Panc1 (cell line): ENCODE measurements at regions not wholly inside any gene's neighbourhood (a gene's known extent, or its start where the extent isn't known, plus 50 kb on each side); places are given as distances from the start of the nearest gene placed in this dataset.

Source experiments
- ATAC-seq: fragments of 200-7000 bp; cut with Tn5 transposase; 2 replicates; pipeline ENCODE4 v1.9.1; 2020; ENCODE audit warnings: mild to moderate bottlenecking, moderate library complexity
- BruUV-seq: library from RNA; stranded (reverse); fragments of 400-500 nt; replicated peaks from 2 replicates; lab custom pipeline; 2021; lab: Mats Ljungman, UMichigan
- CTCF ChIA-PET: fragments of 300-600 bp; sonication (Branson Sonifier 250); formaldehyde crosslinking; loops from one replicate; lab custom pipeline; 2022; ENCODE audit warnings: antibody characterized with exemption; lab: Charles Lee
- POLR2A ChIA-PET: fragments of 300-600 bp; sonication (Branson Sonifier 250); formaldehyde crosslinking; loops from one replicate; lab custom pipeline; 2022; ENCODE audit warnings: antibody characterized with exemption; lab: Charles Lee
- DNase-seq: peaks from one replicate; pipeline ENCODE4 v3.0.0-alpha.2; 2010; ENCODE audit warnings: low read depth, low spot score
- H3K27ac ChIP-seq: 2 replicates; pipeline ENCODE4 v1.5.1; 2011; ENCODE audit warnings: mild to moderate bottlenecking, low read length, inconsistent platforms
- H3K27me3 ChIP-seq: fragments of 200-500 bp; sonication (Bioruptor generic); 2 replicates; pipeline ENCODE4 v1.6.0; 2014; ENCODE audit warnings: low read length, inconsistent platforms; ENCODE audit not compliant: control insufficient read depth, insufficient read depth
- H3K36me3 ChIP-seq: fragments of 200-500 bp; sonication (Bioruptor generic); 2 replicates; pipeline ENCODE4 v1.5.1; 2014; ENCODE audit warnings: inconsistent platforms, mild to moderate bottlenecking, low read length, moderate library complexity; ENCODE audit not compliant: control insufficient read depth, insufficient read depth
- H3K4me1 ChIP-seq: 2 replicates; pipeline ENCODE4 v1.5.1; 2011; ENCODE audit warnings: inconsistent platforms, mild to moderate bottlenecking, low read length, moderate library complexity; ENCODE audit not compliant: control insufficient read depth, insufficient read depth
- H3K4me3 ChIP-seq, 2 experiments: 2 replicates each; pipeline ENCODE4 v1.5.1; 2011 to 2012; ENCODE audit warnings: low read depth in 2 of 2, low read length in 2 of 2, mild to moderate bottlenecking in 2 of 2, inconsistent platforms in 1 of 2, moderate library complexity in 1 of 2
- H3K9me3 ChIP-seq: fragments of 200-500 bp; sonication (Bioruptor generic); 2 replicates; pipeline ENCODE4 v1.5.1; 2014; ENCODE audit warnings: low read depth, mild to moderate bottlenecking, inconsistent platforms, low read length, moderate library complexity; ENCODE audit not compliant: control insufficient read depth, insufficient read depth
- POLR2AphosphoS5 ChIP-seq: IDR thresholded peaks from 2 replicates; pipeline ENCODE4 v1.6.1; 2012; ENCODE audit warnings: mild to moderate bottlenecking, low read depth, low read length, moderate library complexity
- SIN3A ChIP-seq: IDR thresholded peaks from 2 replicates; pipeline ENCODE4 v1.6.1; 2012; ENCODE audit warnings: low read depth, mild to moderate bottlenecking, low read length, moderate library complexity, borderline replicate concordance; ENCODE audit not compliant: insufficient read depth
- TCF7L2 ChIP-seq: IDR thresholded peaks from 2 replicates; pipeline ENCODE4 v1.6.1; 2011; ENCODE audit warnings: mild to moderate bottlenecking, low read depth, low read length, inconsistent platforms
- in situ Hi-C: cut with HindIII; loops from 2 replicates; pipeline ENCODE4 v1.10.0; 2016; ENCODE audit warnings: low sequenced_read_pairs, low pct_unique_long_range_greater_than_20kb
- intact Hi-C: fragments of 100-400 bp; cut with micrococcal nuclease; formaldehyde crosslinking; loops from one replicate; pipeline ENCODE4 v1.10.0; 2022; ENCODE audit not compliant: unreplicated experiment
- TF ChIP-seq, protein P1 (sequence below): fragments of 450-650 bp; IDR thresholded peaks from 2 replicates; pipeline ENCODE4 v1.5.1; 2017; ENCODE audit warnings: mild to moderate bottlenecking
- TF ChIP-seq, protein P2 (sequence below), 2 experiments: IDR thresholded peaks; 2 replicates each; pipeline ENCODE4 v1.6.1; 2011 to 2012; ENCODE audit warnings: low read depth in 2 of 2, control low read depth in 1 of 2, low read length in 1 of 2, mild to moderate bottlenecking in 1 of 2, moderate library complexity in 1 of 2; ENCODE audit not compliant: insufficient read depth in 1 of 2

DNA sequence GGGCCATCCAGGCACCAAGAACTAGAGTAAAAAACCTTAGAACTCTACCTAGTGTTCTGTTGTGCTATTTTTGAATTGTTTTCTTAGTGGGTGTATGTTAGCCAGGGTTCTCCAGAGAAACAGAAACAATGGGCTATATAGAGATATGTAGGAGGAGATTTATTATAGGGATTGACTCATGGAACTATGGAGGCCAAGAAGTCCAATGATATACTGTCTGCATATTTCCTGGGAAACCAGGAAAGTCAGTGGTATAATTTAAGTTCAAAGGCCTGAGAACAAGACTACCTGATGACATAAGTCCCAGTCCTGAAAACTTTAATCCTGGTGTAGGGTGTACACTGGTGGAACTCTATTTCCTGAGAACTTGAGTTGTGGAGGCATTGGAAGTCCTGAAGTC is 108.7 kb upstream of the ACVR1 start:
- H3K9me3 ChIP-seq = no peaks in the 10 kb centered on the region
- no peaks in the 10 kb centered on the region for H3K36me3 ChIP-seq
- H3K4me3 ChIP-seq = no peak overlapping the region
- ChIA-PET POLR2A (no interaction called here), CTCF (no interaction called here)
- H3K27me3 ChIP-seq = no peaks in the 10 kb centered on the region
- in situ Hi-C loops (no loop called here), intact Hi-C loops (no loop called here)
- DNase-seq (no peak), ATAC-seq (no peak)
- no peaks in the 10 kb centered on the region for H3K4me1 ChIP-seq
- TF ChIP-seq, protein P1, sequence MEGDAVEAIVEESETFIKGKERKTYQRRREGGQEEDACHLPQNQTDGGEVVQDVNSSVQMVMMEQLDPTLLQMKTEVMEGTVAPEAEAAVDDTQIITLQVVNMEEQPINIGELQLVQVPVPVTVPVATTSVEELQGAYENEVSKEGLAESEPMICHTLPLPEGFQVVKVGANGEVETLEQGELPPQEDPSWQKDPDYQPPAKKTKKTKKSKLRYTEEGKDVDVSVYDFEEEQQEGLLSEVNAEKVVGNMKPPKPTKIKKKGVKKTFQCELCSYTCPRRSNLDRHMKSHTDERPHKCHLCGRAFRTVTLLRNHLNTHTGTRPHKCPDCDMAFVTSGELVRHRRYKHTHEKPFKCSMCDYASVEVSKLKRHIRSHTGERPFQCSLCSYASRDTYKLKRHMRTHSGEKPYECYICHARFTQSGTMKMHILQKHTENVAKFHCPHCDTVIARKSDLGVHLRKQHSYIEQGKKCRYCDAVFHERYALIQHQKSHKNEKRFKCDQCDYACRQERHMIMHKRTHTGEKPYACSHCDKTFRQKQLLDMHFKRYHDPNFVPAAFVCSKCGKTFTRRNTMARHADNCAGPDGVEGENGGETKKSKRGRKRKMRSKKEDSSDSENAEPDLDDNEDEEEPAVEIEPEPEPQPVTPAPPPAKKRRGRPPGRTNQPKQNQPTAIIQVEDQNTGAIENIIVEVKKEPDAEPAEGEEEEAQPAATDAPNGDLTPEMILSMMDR = no peak
- no peak for TF ChIP-seq TCF7L2
- TF ChIP-seq POLR2AphosphoS5 = no peak
- TF ChIP-seq SIN3A = no peak
- TF ChIP-seq, protein P2, sequence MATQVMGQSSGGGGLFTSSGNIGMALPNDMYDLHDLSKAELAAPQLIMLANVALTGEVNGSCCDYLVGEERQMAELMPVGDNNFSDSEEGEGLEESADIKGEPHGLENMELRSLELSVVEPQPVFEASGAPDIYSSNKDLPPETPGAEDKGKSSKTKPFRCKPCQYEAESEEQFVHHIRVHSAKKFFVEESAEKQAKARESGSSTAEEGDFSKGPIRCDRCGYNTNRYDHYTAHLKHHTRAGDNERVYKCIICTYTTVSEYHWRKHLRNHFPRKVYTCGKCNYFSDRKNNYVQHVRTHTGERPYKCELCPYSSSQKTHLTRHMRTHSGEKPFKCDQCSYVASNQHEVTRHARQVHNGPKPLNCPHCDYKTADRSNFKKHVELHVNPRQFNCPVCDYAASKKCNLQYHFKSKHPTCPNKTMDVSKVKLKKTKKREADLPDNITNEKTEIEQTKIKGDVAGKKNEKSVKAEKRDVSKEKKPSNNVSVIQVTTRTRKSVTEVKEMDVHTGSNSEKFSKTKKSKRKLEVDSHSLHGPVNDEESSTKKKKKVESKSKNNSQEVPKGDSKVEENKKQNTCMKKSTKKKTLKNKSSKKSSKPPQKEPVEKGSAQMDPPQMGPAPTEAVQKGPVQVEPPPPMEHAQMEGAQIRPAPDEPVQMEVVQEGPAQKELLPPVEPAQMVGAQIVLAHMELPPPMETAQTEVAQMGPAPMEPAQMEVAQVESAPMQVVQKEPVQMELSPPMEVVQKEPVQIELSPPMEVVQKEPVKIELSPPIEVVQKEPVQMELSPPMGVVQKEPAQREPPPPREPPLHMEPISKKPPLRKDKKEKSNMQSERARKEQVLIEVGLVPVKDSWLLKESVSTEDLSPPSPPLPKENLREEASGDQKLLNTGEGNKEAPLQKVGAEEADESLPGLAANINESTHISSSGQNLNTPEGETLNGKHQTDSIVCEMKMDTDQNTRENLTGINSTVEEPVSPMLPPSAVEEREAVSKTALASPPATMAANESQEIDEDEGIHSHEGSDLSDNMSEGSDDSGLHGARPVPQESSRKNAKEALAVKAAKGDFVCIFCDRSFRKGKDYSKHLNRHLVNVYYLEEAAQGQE (IDR thresholded peaks at IDR 0.05; ENCODE audit: insufficient read depth in 1 of 2, low read depth in 2 of 2, low read length in 1 of 2) = no peak
- H3K27ac ChIP-seq = no peak overlapping the region
- BruUV-seq = no TSS peak

DNA sequence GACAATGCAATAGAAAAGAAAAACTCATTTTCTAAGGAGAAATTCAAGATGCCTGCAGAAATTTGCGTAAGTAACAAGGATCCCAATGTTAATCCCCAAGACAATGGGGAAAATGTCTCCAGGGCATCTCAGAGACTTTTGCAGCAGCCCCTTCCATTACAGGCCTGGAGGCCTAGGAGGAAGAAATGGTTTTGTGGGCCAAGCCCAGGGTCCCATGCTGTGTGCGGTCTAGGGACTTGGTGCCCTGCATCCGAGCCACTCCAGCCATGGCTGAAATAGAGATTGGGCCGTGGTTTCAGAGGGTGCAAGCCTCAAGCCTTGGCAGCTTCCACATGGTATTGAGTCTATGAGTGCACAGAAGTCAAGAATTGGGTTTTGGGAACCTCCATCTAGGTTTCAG is 103.9 kb upstream of the ACVR1 start:
- no peak for TF ChIP-seq SIN3A
- no peak for TF ChIP-seq TCF7L2
- TF ChIP-seq POLR2AphosphoS5 = no peak
- TF ChIP-seq, protein P2 (IDR thresholded peaks at IDR 0.05; ENCODE audit: insufficient read depth in 1 of 2, low read depth in 2 of 2, low read length in 1 of 2) = no peak
- TF ChIP-seq, protein P1 = no peak
- intact Hi-C loops = no loop called here
- Histone ChIP-seq H3K4me1 (no peaks in the 10 kb centered on the region), H3K27ac (no peak overlapping the region), H3K27me3 (no peaks in the 10 kb centered on the region), H3K9me3 (no peaks in the 10 kb centered on the region), H3K4me3 (no peak overlapping the region), H3K36me3 (no peaks in the 10 kb centered on the region)
- in situ Hi-C loops = no loop called here
- ChIA-PET CTCF (no interaction called here), POLR2A (no interaction called here)
- DNase-seq = no peak
- no peak for ATAC-seq
- BruUV-seq = no TSS peak
